Duodenal mucosa (tissue), 2 donors: ENCODE measurements at regions not wholly inside any gene's neighbourhood (a gene's known extent, or its start where the extent isn't known, plus 50 kb on each side); places are given as distances from the start of the nearest gene placed in this dataset.
"Not testable (repeated sequence)": the region's sequence is repeated elsewhere in the genome, so short reads cannot be mapped to it uniquely, and the experiment has no call there.

Experiments
- H3K27ac ChIP-seq: one replicate; pipeline ENCODE4 v1.7.0; 2013; ENCODE audit warnings: low read depth, low read length
- H3K27me3 ChIP-seq, 2 donors: one replicate each; pipeline ENCODE4 v1.7.0; 2013; ENCODE audit warnings: low read length in 2 of 2, control low read depth in 1 of 2; ENCODE audit not compliant: insufficient read depth in 2 of 2, control insufficient read depth in 1 of 2
- H3K36me3 ChIP-seq, 2 donors: one replicate each; pipeline ENCODE4 v1.7.0; 2013; ENCODE audit warnings: low read length in 2 of 2, control low read depth in 1 of 2; ENCODE audit not compliant: insufficient read depth in 2 of 2, control insufficient read depth in 1 of 2
- H3K4me1 ChIP-seq, 2 donors: one replicate each; pipeline ENCODE4 v1.7.0; 2013; ENCODE audit warnings: low read length in 2 of 2, control low read depth in 1 of 2; ENCODE audit not compliant: insufficient read depth in 2 of 2, control insufficient read depth in 1 of 2
- H3K4me3 ChIP-seq, 2 donors: one replicate each; pipeline ENCODE4 v1.7.0; 2013; ENCODE audit warnings: low read length in 2 of 2, low read depth in 1 of 2
- H3K9ac ChIP-seq, 2 donors: one replicate each; pipeline ENCODE4 v1.7.0; 2013; ENCODE audit warnings: low read length in 2 of 2, low read depth in 1 of 2
- H3K9me3 ChIP-seq, 2 donors: one replicate each; pipeline ENCODE4 v1.7.0; 2013; ENCODE audit warnings: low read length in 2 of 2, control low read depth in 1 of 2; ENCODE audit not compliant: control insufficient read depth in 1 of 2

DNA sequence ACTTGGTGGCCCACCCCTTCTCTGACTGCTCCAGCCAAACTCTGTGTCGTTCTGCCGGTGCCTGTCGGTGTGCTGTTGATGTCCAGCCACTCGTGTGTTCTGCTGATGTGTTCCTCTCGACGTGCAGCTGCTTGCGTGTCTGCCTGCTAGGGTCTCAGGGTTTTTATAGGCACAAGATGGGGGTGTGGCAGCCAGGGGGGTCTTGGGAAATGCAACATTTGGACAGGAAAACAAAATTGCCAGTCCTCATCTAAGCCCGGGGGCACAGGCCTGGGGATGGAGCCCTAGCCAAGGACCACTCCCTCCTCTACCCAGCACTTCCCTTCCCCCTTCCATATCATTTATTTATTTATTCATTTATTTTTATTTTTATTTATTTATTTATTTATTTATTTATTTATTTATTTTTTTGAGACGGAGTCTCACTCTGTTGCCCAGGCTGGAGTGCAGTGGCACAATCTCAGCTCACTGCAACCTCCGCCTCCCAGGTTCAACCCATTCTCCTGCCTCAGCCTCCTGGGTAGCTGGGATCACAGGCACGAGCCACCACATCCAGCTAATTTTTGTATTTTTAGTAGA lies 165.8 kb upstream of the COPS8 start:
- not testable (repeated sequence) for H3K27me3 ChIP-seq, H3K27ac ChIP-seq, H3K4me3 ChIP-seq, H3K36me3 ChIP-seq, H3K9me3 ChIP-seq, H3K9ac ChIP-seq, H3K4me1 ChIP-seq

DNA sequence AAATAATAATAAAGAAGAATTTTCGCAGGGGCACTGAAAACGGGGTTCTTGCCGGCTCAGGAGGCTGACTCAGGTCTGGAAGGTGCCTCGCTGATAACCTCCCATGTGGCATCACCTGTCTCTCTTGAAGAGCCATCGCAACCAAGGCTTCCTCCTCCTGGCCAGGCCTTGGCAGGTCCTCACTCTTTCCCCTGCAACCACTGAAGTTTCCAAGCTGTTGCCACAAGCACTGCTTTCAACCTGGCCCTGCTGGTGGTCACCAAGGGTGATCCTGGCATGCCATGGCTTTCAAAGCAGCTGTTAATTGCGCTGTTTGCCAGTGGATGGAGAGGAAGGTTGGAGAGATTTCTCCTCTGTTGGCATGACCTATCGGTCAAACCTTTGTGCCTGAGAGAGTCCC lies 163.6 kb upstream of the COPS8 start:
- Histone ChIP-seq H3K4me1 (no peaks in the 10 kb centered on the region), H3K36me3 (no peaks in the 10 kb centered on the region), H3K27me3 (peaks cover 0 to 3% of the 10 kb centered on the region in 2 donors), H3K9ac (no peak overlapping the region), H3K27ac (no peak overlapping the region), H3K9me3 (no peaks in the 10 kb centered on the region), H3K4me3 (no peak overlapping the region)

DNA sequence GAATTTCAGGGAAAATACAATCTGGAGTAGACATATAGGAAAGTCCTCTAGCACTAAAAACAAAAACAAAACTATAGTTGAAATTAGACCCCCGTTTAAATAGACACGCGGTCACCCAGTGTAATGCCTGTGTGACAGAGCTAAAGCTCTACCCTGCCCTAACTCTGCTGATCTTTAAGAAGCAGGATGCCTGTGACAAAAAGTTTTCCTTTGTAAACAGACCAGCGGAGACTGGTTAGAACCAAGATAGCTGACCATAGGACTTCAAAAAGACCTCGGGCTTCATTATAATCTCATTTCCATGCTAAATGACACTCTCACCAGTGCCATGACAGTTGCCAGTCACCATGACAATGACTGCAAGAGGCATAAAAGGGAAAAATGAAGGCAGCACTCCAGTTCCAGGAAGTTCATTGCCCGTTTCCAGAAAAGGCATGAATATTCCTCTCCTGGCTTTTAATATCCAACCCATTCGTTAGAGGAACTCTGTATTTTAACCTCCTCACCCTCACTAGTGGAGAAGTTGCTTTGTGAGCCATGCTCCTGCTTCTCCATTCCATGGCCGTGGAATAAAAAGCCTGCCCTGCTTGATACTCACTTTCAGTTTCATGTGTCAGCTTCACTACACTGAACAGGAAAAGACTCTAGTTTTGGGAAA lies 157.2 kb upstream of the COPS8 start:
- Histone ChIP-seq H3K27ac (no peak overlapping the region), H3K9ac (peak overlapping the region in 1 of 2 donors; percentile 2), H3K36me3 (no peaks in the 10 kb centered on the region), H3K9me3 (no peaks in the 10 kb centered on the region), H3K27me3 (no peaks in the 10 kb centered on the region), H3K4me3 (peak overlapping the region; percentile 45 to 70), H3K4me1 (no peaks in the 10 kb centered on the region)

DNA sequence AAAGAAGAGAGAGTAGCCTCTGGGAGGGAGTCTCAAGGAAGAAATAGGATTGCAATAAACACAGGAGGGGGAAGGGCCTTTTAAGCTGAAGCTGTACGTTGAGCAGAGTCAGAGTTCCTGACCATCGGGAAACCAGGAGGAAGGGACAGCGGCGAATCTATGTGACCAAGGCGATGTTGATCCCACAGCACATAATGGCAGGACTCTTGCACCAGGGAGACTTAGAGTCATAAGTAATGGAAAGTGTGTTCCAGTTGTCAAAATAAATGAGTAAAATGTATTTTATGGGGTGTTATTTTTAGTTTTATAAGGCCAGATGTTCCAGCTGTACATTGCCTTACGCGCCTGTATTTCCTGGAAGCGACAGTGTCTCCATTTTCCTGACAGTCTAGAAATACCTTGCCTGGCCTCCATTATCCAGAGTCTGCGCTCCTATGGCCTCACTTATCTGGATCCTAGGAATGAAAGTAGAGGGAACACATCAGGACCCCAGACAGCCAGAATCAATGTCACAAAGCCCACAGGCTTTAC lies 152.8 kb upstream of the COPS8 start:
- H3K4me1 ChIP-seq: no peaks in the 10 kb centered on the region
- no peak overlapping the region for H3K27ac ChIP-seq
- no peaks in the 10 kb centered on the region for H3K9me3 ChIP-seq
- no peak overlapping the region for H3K4me3 ChIP-seq
- no peaks in the 10 kb centered on the region for H3K27me3 ChIP-seq
- H3K36me3 ChIP-seq: no peaks in the 10 kb centered on the region
- H3K9ac ChIP-seq: no peak overlapping the region

DNA sequence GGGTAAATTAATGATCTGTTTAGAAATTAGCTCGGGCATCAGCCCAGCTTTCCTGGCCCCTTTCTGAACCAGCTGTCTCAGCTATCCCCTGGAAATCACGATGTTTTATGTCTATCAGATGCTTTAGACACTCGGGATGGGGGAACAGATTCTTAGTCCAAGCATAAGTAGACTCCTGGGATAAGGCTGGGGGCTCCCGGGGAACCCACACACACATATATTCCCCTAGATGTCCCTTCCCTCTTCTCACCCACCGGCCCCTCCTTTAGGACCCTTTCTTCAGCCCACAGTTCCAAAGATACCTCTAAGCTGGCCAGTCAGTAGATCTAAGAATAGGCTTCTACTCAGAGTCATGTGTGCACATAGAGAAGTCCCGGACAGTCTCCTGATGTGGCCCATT lies 151.5 kb upstream of the COPS8 start:
- Histone ChIP-seq H3K27ac (no peak overlapping the region), H3K36me3 (no peaks in the 10 kb centered on the region), H3K9me3 (no peaks in the 10 kb centered on the region), H3K4me1 (no peaks in the 10 kb centered on the region), H3K27me3 (no peaks in the 10 kb centered on the region), H3K9ac (no peak overlapping the region), H3K4me3 (no peak overlapping the region)

DNA sequence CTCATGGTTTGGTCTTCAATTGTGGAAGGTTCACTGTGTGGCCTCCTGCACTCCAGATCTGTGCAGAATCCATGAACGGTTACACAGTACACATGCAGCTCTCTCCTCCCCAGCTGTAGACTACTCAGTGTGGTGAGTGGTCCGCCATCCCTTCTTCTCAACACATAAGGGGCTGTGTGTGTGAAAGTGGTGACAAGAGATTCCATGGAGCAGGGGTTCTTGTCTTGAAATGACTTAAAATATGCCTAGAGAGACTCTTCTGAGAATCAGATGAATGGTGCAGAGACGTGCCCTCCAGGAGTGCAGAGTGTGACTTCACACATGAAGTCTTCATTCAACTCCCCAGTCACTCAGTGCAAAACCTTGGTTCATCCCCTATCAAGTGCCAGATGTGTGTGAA lies 151.0 kb upstream of the COPS8 start:
- H3K4me1 ChIP-seq: no peaks in the 10 kb centered on the region
- H3K4me3 ChIP-seq: no peak overlapping the region
- no peaks in the 10 kb centered on the region for H3K9me3 ChIP-seq
- no peaks in the 10 kb centered on the region for H3K36me3 ChIP-seq
- no peak overlapping the region for H3K9ac ChIP-seq
- no peaks in the 10 kb centered on the region for H3K27me3 ChIP-seq
- H3K27ac ChIP-seq: no peak overlapping the region

DNA sequence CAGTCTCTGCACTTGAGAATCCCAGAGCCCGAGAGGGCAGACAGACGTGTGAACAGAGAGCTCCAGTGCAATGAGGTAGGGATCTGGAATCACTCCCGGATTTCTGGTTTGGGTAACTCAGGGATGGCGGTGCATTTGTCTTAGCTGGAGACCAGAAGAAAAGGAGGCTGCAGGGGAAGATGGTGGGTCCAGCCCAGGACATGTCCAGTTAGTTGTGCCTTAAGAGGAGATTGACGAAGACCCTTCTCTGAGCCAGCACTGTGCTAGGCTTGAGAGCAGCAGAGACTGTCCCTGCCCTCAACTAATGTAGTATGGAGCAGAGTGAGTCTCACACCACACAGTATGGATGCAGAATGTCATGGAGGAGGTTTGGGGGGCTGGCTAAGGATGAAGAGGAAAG lies 150.6 kb upstream of the COPS8 start:
- no peaks in the 10 kb centered on the region for H3K9me3 ChIP-seq
- H3K9ac ChIP-seq: no peak overlapping the region
- H3K4me1 ChIP-seq: no peaks in the 10 kb centered on the region
- H3K27ac ChIP-seq: no peak overlapping the region
- H3K36me3 ChIP-seq: no peaks in the 10 kb centered on the region
- no peaks in the 10 kb centered on the region for H3K27me3 ChIP-seq
- no peak overlapping the region for H3K4me3 ChIP-seq

DNA sequence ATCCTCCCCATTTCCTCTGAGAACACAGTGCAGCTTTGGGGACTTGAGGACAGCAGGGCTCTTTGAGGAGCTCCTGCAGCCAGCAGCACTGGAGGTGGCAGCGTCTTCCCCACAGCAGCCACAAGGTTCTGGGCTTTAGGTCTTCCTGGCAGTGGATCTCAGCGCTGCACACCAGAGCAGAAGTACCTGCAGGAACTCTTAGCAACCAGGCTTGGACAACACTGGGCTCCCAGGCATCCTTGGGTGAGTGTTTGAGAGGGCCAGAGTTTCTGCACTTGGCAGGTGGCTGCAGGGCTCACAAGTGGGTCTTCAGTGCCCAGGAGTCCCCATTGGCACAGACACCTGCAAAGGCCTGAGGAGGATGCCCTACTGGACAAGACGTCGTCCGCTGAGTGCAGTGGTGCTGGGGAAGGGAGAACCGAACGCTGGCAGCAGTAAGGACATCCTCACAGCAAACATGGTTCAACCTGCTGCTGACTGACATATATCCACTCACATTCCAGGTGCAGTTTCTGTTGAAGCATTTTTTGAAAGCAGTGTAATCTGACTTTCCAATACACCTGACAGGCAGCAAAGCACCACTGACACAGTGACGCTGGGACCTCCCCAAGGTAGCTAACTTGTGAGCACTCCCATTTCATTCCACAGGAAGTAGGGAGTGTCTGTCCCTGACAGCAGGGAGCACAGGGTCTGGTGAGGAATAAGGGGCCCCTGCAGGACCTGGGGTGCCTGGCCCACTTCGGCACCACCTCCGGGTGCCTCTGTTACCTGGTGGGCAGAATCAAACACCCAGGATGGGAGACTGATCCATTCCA lies 149.9 kb upstream of the COPS8 start:
- Histone ChIP-seq H3K4me3 (no peak overlapping the region), H3K9ac (no peak overlapping the region), H3K27ac (no peak overlapping the region), H3K9me3 (no peaks in the 10 kb centered on the region), H3K27me3 (no peaks in the 10 kb centered on the region), H3K4me1 (no peaks in the 10 kb centered on the region), H3K36me3 (no peaks in the 10 kb centered on the region)

DNA sequence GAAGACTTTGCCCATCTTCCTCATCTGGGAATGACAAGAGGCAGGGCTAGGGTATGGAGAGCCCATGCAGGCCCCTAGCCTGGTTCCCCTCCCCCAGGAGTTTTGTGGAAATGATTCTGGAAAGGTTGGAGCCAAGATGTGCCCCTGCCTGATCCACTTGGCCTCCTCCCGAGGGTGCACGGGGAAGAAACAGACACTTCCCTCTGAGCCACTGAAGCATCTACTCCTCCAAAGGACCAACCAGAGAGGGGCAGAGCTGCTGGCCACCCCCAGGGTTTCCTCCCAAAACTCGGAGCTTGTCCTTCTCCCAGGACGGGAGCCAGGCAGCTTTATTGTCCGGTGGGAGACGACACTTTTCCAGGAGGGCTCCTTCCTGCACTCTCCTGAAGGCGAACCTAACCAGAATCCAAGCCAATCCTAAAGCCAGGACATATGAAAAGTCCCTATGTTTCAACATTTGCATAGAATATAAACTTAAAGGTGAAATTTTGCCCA lies 149.2 kb upstream of the COPS8 start:
- Histone ChIP-seq H3K4me3 (no peak overlapping the region), H3K27me3 (no peaks in the 10 kb centered on the region), H3K9ac (no peak overlapping the region), H3K9me3 (no peaks in the 10 kb centered on the region), H3K36me3 (no peaks in the 10 kb centered on the region), H3K27ac (no peak overlapping the region), H3K4me1 (no peaks in the 10 kb centered on the region)

DNA sequence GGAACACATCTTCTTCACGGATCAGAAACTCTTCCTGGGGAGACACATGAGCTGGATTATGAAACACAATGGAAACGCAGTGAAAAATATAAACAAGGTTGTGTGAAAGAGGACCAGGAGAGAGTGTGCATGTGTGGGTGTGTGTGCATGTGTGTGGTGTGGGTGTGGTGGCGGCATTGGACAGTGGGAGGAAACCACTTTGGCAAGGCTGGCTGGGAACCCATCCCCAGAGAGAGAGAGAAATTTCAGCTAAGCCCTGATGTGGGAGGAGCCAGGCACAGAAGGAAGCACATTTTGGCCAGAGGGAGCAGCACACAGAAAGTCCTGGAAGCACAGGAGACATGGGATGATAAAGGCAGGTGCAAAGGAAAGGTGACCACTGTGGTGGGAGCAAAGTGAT lies 147.6 kb upstream of the COPS8 start:
- H3K4me3 ChIP-seq: no peak overlapping the region
- no peak overlapping the region for H3K9ac ChIP-seq
- H3K36me3 ChIP-seq: no peaks in the 10 kb centered on the region
- no peaks in the 10 kb centered on the region for H3K4me1 ChIP-seq
- no peaks in the 10 kb centered on the region for H3K27me3 ChIP-seq
- H3K9me3 ChIP-seq: no peaks in the 10 kb centered on the region
- no peak overlapping the region for H3K27ac ChIP-seq
